GM18519 (cell line): ENCODE measurements at regions not wholly inside any gene's neighbourhood (a gene's known extent, or its start where the extent isn't known, plus 50 kb on each side); places are given as distances from the start of the nearest gene placed in this dataset.
"Not testable (repeated sequence)": the region's sequence is repeated elsewhere in the genome, so short reads cannot be mapped to it uniquely, and the experiment has no call there.

ENCODE experiments used
- ATAC-seq: cut with Tn5 transposase; IDR thresholded peaks from one replicate; pipeline ENCODE4 v1.9.1; 2021; ENCODE audit warnings: mild to moderate bottlenecking, moderate library complexity; ENCODE audit not compliant: unreplicated experiment, low FRiP score

DNA sequence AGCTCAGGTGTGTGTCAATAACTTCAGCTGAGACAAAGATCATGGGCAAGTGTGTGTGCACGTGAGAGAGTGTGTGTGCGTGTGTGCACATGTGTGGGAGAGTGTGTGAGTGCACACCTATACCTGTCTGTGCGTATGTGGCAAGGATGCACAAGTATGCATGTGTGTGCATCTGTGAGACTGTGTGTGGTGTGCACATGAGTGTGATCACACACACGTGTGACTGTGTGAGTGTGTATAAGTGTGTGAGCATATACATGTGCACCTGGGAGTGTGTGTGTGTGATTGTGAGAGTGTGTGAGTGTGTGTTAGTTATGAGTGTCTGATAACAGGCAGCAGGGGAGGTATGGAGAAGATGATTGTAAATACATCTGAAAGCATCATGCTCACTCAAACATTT is 657.3 kb upstream of the PFKP start:
- no peak for ATAC-seq

GRCh38 chr10:2401459-2401858 is 664.1 kb upstream of the ADARB2 start:
- ATAC-seq = no peak

GRCh38 chr10:2399482-2399881 is 662.2 kb upstream of the ADARB2 start:
- no peak for ATAC-seq

DNA sequence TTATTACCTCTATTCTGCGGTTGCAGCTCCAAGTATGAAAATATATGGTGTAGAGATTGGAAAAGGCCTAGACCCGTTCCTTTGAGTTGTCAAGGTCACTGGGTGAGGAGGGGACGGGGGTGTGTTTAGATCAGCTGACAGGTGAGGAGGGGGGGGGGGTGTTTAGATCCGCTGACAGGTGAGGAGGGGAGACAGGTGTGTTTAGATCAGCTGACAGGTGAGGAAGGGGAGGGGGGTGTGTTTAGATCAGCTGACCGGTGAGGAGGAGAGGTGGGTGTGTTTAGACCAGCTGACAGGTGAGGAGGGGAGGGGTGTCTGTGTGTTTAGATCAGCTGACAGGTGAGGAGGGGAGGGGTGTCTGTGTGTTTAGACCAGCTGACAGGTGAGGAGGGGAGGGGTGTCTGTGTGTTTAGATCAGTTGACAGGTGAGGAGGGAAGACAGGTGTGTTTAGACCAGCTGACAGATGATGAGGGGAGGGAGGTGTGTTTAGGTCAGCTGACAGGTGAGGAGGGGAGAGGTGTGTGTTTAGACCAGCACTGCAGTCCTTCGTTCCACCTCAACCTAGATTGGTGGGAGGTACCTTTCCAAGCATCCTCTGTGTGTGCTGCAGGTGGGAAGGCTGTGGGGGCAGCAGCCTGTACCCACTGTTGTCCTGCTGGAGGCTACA is 655.0 kb upstream of the ADARB2 start:
- ATAC-seq = no peak

DNA sequence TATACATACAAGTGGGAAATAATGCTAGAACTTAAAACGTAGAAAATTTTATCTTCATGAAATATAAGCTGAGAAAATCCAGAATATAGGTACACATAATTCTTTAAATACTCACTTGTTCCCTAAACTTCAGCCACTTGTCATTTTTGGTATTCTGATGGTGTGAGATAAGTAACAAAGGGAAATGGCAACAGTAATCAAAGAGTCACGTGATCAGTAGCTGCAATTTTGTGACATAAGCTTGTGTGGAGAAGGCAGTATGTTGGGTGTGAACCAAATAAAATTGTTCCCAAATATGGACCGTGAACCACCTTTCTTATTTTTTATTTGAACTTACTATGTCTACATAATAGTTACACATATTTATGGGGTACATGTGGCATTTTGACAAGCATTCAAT is 650.3 kb upstream of the ADARB2 start:
- ATAC-seq = no peak

- ATAC-seq = no peak
These were observed 649.9 kb upstream of the ADARB2 start for GRCh38 chr10:2387261-2387660.

DNA sequence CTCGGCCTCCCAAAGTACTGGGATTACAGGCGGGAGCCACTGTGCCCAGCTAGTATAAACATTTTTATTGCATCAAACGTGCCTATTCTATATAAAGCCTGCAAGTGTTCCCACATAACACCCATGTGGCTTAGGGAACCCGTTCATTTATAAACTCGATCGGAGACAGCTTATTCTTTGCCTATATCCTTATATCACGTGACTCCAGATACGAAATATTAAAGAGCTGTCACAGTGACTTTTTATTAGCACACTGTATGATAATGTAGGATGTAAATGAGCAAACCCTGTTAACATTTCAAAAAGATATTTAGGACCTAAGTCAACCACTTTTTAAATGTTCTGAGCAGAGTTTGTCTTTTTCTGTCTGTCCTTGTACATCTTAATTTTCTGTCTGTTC is 642.9 kb upstream of the ADARB2 start:
- no peak for ATAC-seq

- no peak for ATAC-seq
These were observed 629.8 kb upstream of the ADARB2 start for GRCh38 chr10:2367083-2367482.

GRCh38 chr10:2366264-2366931 is 629.1 kb upstream of the ADARB2 start:
- no peak for ATAC-seq

DNA sequence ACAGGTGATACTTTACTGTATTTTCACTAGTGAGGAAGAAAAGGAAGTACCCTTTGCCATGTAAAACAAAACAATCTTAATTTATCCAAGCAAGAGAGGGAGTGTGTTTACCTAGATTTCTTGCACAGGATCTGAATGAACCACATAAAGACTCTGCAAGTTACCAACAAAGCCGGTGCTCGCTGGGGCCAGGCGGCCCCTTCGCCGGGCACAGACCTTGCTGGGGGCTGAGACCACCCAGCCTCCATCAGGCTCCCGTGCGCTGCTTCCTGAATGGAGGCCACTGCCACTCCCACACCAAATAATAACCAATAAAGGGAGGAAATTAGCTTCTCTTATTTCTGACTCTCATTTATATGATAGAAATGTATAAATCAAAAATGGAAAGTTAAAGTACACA is 625.0 kb upstream of the ADARB2 start:
- ATAC-seq = no peak

- no peak for ATAC-seq
These were observed 621.3 kb upstream of the ADARB2 start for GRCh38 chr10:2358586-2358985.

- ATAC-seq = no peak
These were observed 619.3 kb upstream of the ADARB2 start for GRCh38 chr10:2356670-2357069.

GRCh38 chr10:2351566-2351965 is 614.2 kb upstream of the ADARB2 start:
- no peak for ATAC-seq

DNA sequence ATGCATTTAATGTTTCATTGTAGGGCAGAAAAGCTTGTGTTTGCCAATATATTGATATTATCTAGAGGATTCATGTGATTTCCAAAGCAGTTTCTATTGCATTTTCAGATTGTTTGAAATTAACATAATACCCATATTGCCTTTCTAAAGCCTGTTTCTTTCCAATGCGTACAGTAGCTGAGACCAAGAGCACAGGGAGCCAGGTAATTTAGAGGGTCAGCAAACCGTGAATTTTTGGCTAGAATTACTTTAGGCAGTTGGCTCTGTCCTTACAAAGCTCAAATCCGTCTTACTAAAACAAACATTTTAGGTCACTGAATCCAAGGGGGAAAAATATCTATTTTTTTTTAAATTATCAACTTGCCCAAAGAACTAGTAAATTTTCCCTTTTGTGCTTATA is 604.9 kb upstream of the ADARB2 start:
- ATAC-seq = no peak

DNA sequence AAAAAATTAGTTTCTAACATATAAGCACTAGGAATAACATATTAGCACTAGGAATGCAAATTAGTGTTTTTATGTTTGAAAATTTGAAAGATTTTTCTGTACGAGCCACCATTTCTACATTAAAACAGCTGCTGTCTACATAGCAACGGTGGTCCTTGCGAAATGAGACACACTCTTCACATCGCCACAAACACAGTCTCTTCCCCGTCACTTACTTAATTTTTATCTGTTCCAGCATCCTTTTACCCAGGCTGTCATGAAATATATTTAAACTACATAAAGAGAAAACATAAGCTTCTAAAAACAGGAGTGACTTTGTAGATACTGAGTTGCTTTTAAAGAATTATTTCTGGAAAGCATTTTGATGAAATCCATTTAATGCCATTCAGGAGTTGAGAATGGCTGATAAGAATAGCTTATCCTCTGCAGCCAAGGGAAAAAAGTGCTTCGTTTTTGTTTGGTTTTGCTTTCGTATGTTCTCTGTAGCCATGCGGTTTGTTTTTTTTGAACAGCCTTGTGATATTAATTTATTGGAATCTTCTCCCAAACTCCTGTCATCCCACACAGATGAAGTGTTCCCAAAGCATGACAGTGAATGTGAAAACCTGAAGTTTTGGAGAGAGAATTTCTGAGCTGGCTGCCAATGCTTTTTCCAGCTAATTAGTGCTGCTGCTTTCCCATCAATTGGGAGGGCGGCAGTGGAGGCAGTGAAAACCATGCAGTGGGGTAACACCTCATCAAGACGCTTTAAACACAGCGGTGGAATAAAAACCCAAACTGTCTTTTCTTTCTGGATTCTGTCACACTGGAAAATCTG is 603.7 kb upstream of the ADARB2 start:
- ATAC-seq = no peak

DNA sequence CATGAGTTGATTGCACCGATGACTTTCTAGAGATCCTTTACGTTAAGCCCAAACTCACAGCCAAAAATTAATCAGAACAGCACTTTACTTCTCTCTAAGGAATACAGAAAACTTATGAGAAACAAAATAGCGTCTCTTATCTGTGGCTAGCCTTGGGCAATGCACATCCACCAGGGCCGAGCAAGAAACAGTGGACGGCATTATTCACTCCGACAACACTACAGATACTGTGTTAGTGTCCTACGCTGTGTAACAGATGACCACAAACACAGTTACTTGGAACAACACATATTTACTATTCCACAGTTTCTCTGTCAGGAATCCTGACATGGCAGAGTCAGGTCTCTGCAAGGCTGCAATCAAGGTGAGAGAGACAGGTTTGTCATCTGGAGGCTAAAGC is 598.3 kb upstream of the ADARB2 start:
- no peak for ATAC-seq

DNA sequence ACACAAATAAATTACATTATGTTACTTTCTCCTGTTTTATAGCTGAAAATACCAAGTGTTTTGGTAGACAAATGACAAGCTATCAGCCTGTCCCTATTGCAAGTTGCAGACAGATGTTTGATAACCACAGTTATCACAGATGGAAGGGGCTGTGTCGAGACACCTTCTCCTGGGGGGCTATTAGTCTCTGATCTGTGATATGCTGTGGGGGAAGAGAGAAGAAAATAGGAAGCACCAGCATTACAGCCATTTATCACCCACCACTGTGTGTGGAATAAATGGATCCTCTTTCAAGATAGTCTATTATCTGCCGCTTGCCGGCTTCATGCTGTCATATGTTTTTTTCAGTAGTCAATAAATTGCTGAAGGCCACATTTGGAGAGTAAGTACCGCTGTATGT is 597.2 kb upstream of the ADARB2 start:
- no peak for ATAC-seq

GRCh38 chr10:2329082-2329481 is 591.8 kb upstream of the ADARB2 start:
- ATAC-seq = no peak

DNA sequence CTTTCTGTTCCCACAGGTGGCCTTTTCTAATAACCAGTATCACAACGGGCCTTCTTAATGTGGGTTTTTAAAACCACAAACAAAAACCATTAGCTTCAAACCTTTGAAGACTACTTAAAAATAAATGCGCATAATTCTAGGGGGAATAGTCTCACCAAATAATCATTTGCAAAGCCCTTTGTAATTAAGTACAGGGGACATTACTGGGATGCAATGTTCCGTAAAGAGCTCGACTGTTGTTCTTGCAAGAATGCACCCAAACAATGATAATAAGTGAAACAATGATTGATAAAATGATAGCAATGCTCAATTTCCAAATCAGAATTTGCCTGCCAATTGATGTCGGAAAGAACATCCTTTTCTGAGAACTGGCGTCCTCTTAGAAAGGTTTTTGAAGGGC is 589.1 kb upstream of the ADARB2 start:
- no peak for ATAC-seq

- not testable (repeated sequence) for ATAC-seq
These were observed 577.7 kb upstream of the ADARB2 start for GRCh38 chr10:2315045-2315485.

DNA sequence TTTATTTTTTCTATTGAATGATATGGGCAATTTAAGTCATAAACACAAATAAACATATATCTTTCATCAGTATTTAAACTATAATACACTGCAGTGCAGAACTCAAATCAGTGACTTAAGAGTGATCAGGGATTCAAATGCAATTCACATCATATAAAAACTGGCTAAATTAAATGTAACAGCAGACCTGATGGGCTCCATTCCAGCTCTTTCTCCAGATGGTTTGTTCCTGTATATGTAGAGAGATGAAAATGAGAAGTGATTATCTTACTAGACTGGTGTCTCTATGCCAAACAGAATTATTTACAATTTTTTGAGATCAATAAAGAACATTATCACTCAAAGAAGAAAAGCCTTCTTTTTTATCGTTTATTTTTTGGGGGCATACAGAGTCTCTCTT is 568.8 kb upstream of the ADARB2 start:
- no peak for ATAC-seq

DNA sequence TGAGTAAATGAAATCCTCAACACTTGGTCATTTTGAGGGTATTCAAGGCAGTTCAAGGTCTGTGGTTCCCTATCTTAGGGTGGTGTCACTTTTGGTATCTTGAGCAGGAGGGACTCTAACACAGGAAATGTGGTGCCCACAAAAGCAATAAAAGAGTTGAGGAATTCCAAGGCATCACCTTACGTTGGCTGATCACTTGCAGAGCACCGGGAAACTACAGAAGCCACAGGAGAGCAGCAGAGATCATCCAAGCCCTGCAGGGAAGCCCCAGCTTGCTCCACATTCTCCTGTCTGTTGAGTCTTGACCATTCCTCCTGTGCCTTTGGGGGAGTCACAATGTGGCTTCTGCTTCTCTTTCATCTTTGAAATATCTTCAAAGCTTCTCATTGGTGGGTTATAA is 565.8 kb upstream of the ADARB2 start:
- ATAC-seq = no peak
